NT2/D1 (cell line): ENCODE measurements at regions not wholly inside any gene's neighbourhood (a gene's known extent, or its start where the extent isn't known, plus 50 kb on each side); places are given as distances from the start of the nearest gene placed in this dataset.

Experiments used
- YY1 ChIP-seq: IDR thresholded peaks from 2 replicates; pipeline ENCODE4 v1.6.1; 2011; ENCODE audit not compliant: insufficient read length, insufficient read depth
- ZNF274 ChIP-seq: IDR thresholded peaks from 2 replicates; pipeline ENCODE4 v1.6.1; 2011; ENCODE audit warnings: mild to moderate bottlenecking, low read depth, low read length

GRCh38 chr2:151042964-151043363 lies 218.7 kb downstream of the RBM43 start:
- TF ChIP-seq YY1 (no peak), ZNF274 (no peak)
